ENCODE measurements at regions not wholly inside any gene's neighbourhood (a gene's known extent, or its start where the extent isn't known, plus 50 kb on each side); places are given as distances from the start of the nearest gene placed in this dataset.

- DNase-seq (ENCODE audit: low read depth): no peak
Observed at GRCh38 chr16:82358606-82359221, 188.7 kb upstream of the MPHOSPH6 start.

- no peak for DNase-seq (ENCODE audit: low read depth)
Observed at GRCh38 chr16:82358161-82358560, 188.1 kb upstream of the MPHOSPH6 start.

GRCh38 chr16:82357237-82357636 is 187.2 kb upstream of the MPHOSPH6 start:
- DNase-seq (ENCODE audit: low read depth): no peak

GRCh38 chr16:82350560-82350959 is 180.5 kb upstream of the MPHOSPH6 start:
- DNase-seq (ENCODE audit: low read depth): no peak

- DNase-seq (ENCODE audit: low read depth): no peak
Observed at GRCh38 chr16:82345318-82345717, 175.3 kb upstream of the MPHOSPH6 start.

- no peak for DNase-seq (ENCODE audit: low read depth)
Observed at GRCh38 chr16:82344157-82344556, 174.1 kb upstream of the MPHOSPH6 start.

- DNase-seq (ENCODE audit: low read depth): no peak
Observed at GRCh38 chr16:82341146-82341669, 171.2 kb upstream of the MPHOSPH6 start.

- DNase-seq (ENCODE audit: low read depth): no peak
Observed at GRCh38 chr16:82340531-82340930, 170.5 kb upstream of the MPHOSPH6 start.

GRCh38 chr16:82337355-82337754 is 167.3 kb upstream of the MPHOSPH6 start:
- no peak for DNase-seq (ENCODE audit: low read depth)

- DNase-seq (ENCODE audit: low read depth): no peak
Observed at GRCh38 chr16:82331974-82332750, 162.1 kb upstream of the MPHOSPH6 start.

GRCh38 chr16:82331397-82331796 is 161.4 kb upstream of the MPHOSPH6 start:
- no peak for DNase-seq (ENCODE audit: low read depth)

GRCh38 chr16:82329504-82330192 is 159.6 kb upstream of the MPHOSPH6 start:
- DNase-seq (ENCODE audit: low read depth): no peak

- no peak for DNase-seq (ENCODE audit: low read depth)
Observed at GRCh38 chr16:82328881-82329469, 159.0 kb upstream of the MPHOSPH6 start.

GRCh38 chr16:82323171-82323570 is 153.1 kb upstream of the MPHOSPH6 start:
- no peak for DNase-seq (ENCODE audit: low read depth)

- DNase-seq (ENCODE audit: low read depth): no peak
Observed at GRCh38 chr16:82322177-82322576, 152.2 kb upstream of the MPHOSPH6 start.

- no peak for DNase-seq (ENCODE audit: low read depth)
Observed at GRCh38 chr16:82319038-82319437, 149.0 kb upstream of the MPHOSPH6 start.

- no peak for DNase-seq (ENCODE audit: low read depth)
Observed at GRCh38 chr16:82317411-82318167, 147.6 kb upstream of the MPHOSPH6 start.

- DNase-seq (ENCODE audit: low read depth): no peak
Observed at GRCh38 chr16:82313754-82314153, 143.7 kb upstream of the MPHOSPH6 start.

- no peak for DNase-seq (ENCODE audit: low read depth)
Observed at GRCh38 chr16:82311528-82311927, 141.5 kb upstream of the MPHOSPH6 start.

GRCh38 chr16:82302042-82302727 is 132.2 kb upstream of the MPHOSPH6 start:
- no peak for DNase-seq (ENCODE audit: low read depth)

Data from RPMI7951 (cell line).